NCI-H2081 treated with DMSO at 0.1 percent for 48 hours (cell line): ENCODE measurements at regions not wholly inside any gene's neighbourhood (a gene's known extent, or its start where the extent isn't known, plus 50 kb on each side); places are given as distances from the start of the nearest gene placed in this dataset.

Source experiments
- DNase-seq: peaks from one replicate; lab custom pipeline; 2025; lab: John Stamatoyannopoulos, UW

GRCh38 chr18:26794230-26795101, 71.0 kb downstream of the AQP4 start:
- no peak for DNase-seq

- no peak for DNase-seq
Measured at GRCh38 chr18:26792661-26793060, 72.8 kb downstream of the AQP4 start.

- DNase-seq = no peak
Measured at GRCh38 chr18:26791676-26792075, 73.8 kb downstream of the AQP4 start.

- no peak for DNase-seq
Measured at GRCh38 chr18:26784599-26784998, 80.9 kb downstream of the AQP4 start.

- DNase-seq = no peak
Measured at GRCh38 chr18:26783170-26783569, 82.3 kb downstream of the AQP4 start.

GRCh38 chr18:26780520-26781325, 84.8 kb downstream of the AQP4 start:
- no peak for DNase-seq

GRCh38 chr18:26778054-26778393, 87.5 kb downstream of the AQP4 start:
- no peak for DNase-seq

GRCh38 chr18:26777351-26778053, 88.0 kb downstream of the AQP4 start:
- DNase-seq = no peak

GRCh38 chr18:26772691-26773090, 92.8 kb downstream of the AQP4 start:
- DNase-seq = no peak

- DNase-seq = no peak
Measured at GRCh38 chr18:26771524-26771923, 94.0 kb downstream of the AQP4 start.

- DNase-seq = no peak
Measured at GRCh38 chr18:26768385-26768784, 97.1 kb downstream of the AQP4 start.

GRCh38 chr18:26765498-26765897, 100.0 kb downstream of the AQP4 start:
- DNase-seq = no peak

- DNase-seq = no peak
Measured at GRCh38 chr18:26764586-26764985, 100.9 kb downstream of the AQP4 start.

GRCh38 chr18:26764177-26764576, 101.3 kb downstream of the AQP4 start:
- no peak for DNase-seq

GRCh38 chr18:26763446-26764110, 101.9 kb downstream of the AQP4 start:
- DNase-seq = no peak

- DNase-seq = no peak
Measured at GRCh38 chr18:26757263-26758019, 108.1 kb downstream of the AQP4 start.

- no peak for DNase-seq
Measured at GRCh38 chr18:26756556-26756955, 109.0 kb downstream of the AQP4 start.

GRCh38 chr18:26746826-26747475, 118.6 kb downstream of the AQP4 start:
- DNase-seq = no peak

GRCh38 chr18:26746398-26746797, 119.1 kb downstream of the AQP4 start:
- DNase-seq = no peak

- no peak for DNase-seq
Measured at GRCh38 chr18:26745288-26746181, 120.0 kb downstream of the AQP4 start.
